ENCODE measurements at regions not wholly inside any gene's neighbourhood (a gene's known extent, or its start where the extent isn't known, plus 50 kb on each side); places are given as distances from the start of the nearest gene placed in this dataset.

DNA sequence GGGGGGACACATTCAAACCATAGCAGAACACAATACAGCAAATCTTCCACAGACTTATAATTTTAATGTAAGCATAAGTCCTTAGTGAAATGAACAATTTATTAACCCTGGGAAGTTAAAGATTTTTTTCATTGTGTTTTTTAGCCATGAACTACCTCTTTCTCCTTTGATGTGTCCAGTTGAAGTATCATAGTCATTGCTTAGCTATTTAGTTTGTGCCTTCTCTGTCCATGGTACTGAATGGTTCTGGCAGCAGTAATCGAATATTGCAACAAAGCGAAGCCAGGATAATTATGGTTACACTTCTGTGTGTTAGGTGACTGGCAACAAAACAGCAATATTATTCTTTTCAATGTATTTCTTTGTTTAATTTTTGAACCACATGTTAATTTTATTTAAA is 403.0 kb upstream of the ONECUT1 start:
- TF ChIP-seq SIN3A (IDR thresholded peaks at IDR 0.05; ENCODE audit: borderline replicate concordance, low read depth, low read length) (no peak), CTCF (IDR thresholded peaks at IDR 0.05) (no peak), POLR2AphosphoS5 (IDR thresholded peaks at IDR 0.05; ENCODE audit: low read depth, low read length) (no peak), FOXJ3 (CRISPR knock-in tag; IDR thresholded peaks at IDR 0.05) (no peak), NRF1 (IDR thresholded peaks at IDR 0.05; ENCODE audit: low read depth, low read length) (no peak), EP300 (IDR thresholded peaks at IDR 0.05; ENCODE audit: borderline replicate concordance in 1 of 2, low read depth in 1 of 2, low read length in 1 of 2) (no peak)

All from SK-N-SH (cell line).